WI38 (cell line): ENCODE measurements at regions not wholly inside any gene's neighbourhood (a gene's known extent, or its start where the extent isn't known, plus 50 kb on each side); places are given as distances from the start of the nearest gene placed in this dataset.

ENCODE experiments used
- H3K4me3 ChIP-seq: 2 replicates; pipeline ENCODE4 v1.5.1; 2011; ENCODE audit warnings: low read depth, mild to moderate bottlenecking, control low read depth, low read length
- CTCF ChIP-seq: IDR thresholded peaks from 2 replicates; pipeline ENCODE4 v1.5.1; 2012; ENCODE audit warnings: low read depth, mild to moderate bottlenecking, control low read depth, low read length

DNA sequence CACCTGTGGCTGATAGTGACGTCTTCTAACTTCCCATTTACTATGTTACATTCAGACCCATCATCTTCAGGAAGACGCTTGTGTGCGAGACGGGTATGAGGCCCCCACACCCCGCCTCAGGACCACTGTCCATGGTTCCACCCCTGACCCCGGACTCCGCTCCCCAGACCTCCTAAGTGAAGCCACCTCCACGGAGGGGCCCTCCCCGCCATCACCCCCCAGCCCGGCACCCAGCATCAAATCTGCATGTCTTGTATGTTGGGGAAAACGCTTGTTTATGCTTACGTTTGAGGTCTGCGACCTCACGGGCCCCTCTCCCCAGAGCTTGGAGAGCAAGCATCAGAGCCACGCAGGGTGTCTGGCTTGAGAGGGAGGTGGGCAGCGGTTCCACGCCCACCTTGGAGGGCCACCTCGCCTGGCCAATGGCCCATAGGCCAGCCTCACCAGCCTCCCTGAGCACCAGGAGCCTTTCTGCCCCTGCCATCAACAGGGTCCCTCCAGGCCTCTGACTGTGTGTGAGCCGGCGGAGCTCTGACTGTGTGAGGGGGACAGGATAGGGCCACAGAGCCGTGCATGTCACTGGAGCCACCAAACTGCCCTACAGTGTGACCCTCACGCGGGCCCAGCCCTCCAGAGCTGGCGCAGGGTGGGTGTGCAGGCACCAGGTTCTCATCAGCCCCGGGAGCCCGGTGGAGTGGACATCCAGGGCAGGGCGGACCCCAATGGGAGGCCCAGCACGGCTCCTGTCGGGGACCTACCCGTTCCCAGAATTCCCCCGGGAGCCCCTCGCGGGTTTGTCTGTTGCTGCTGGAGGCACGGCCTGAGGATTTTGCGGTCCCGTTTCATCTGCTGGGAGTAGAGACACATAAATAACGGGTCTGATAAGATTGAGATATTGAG is 88.4 kb upstream of the NKX1-1 start:
- TF ChIP-seq CTCF: no peak

GRCh38 chr4:1493540-1494287 is 87.5 kb upstream of the NKX1-1 start:
- H3K4me3 ChIP-seq: no peak overlapping the region
- TF ChIP-seq CTCF: no peak

More for the DNA sequence above, 88.4 kb upstream of the NKX1-1 start:
- H3K4me3 ChIP-seq: no peak overlapping the region

DNA sequence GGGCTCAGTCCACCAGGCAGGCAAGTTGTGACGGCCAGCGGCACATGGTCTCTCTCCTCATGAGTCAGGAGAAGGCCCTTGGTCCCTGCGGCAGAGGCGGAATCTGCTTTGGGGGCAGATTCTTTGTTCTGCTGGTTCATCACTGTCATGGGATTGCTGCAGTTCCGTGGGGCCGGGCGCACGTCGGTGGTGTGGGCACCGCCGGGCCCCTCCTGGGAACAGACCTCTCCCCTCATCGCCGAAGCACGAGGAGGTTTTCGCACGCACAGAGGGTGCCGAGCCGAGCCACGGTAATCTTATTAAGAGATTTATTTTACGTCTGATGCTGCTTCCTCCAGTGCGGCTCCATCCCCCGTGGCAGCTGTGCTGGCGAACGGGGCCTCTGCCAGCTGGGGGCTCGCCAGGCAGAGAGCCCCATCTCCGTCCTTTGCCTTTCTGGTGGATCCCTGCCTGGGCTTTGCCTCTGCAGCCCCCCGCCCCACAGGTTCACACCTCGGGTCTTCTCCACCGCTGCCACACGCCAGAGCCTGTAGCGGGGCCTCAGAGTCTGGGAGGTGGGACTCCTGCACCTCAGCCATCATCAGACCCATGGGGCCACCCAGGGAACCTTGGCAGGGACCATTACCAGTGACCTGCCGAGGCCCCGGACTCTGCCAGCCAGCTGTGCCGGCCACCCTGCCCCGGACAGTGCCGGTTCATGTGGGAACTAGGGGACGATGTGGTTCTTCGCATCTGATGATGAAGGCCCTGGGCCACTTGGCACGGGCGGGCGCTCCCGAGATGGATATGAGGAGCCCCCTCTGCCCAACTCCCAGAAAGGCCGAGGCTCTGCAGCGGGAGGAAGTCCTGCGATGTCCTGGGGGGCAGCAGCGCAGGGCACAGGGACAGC is 86.7 kb upstream of the NKX1-1 start:
- no peak for TF ChIP-seq CTCF

DNA sequence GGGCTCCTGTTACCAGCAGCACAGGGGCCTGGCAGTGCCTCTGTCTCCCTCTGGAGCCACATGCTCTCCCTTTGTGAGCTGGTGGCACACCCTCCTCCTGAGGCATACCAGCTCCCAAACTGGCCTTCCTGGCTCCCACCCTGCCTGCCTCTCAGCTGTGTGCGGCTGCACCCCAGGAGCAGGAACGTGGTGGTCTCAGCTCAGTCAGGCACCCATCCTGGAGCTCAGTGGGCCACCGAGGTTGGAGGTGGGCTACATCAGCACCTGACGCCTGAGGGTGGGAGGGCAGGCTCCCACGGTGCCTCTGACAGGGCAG is 85.9 kb upstream of the NKX1-1 start:
- no peak overlapping the region for H3K4me3 ChIP-seq
- TF ChIP-seq CTCF: no peak

More for the DNA sequence above, 86.7 kb upstream of the NKX1-1 start:
- H3K4me3 ChIP-seq: no peak overlapping the region

GRCh38 chr4:1491328-1492141 is 85.3 kb upstream of the NKX1-1 start:
- TF ChIP-seq CTCF: no peak
- no peak overlapping the region for H3K4me3 ChIP-seq

DNA sequence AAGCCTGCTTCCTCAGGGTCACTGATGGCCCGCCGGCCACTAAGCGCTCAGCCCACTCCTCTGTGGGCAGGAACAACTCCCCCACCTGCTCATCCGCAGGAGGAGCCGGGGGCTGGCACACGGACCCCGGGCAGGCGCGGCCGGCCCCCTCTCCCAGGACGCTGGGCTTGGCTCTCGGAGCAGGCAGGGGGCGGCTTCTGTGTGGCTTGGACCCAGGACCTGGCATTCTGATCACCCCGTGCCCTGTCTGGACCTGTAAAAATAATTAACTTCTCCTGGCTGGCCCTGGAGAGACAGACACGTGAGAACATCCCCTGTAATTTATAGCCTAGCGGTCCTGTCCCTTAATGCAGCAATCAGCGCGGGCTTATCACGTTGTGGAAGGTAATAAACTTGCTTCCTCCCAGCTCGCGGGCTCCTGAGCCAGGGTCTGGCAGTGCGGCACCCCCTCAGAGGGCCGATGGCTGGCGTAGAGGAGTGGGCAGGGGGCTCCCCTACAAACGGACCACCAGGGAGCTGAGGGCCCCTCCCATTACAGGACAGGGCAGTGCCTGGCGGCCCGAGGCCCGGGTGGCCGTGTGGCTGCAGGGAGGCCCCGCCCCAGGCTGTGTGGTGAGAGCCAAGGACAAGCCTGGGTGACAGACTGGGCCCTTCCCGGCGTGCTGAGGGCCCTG is 84.5 kb upstream of the NKX1-1 start:
- H3K4me3 ChIP-seq: no peak overlapping the region
- no peak for TF ChIP-seq CTCF
